Stomach smooth muscle (tissue), 2 donors: ENCODE measurements at regions not wholly inside any gene's neighbourhood (a gene's known extent, or its start where the extent isn't known, plus 50 kb on each side); places are given as distances from the start of the nearest gene placed in this dataset.

Experiments
- H3K27ac ChIP-seq: one replicate; pipeline ENCODE4 v1.7.0; 2013; ENCODE audit warnings: mild to moderate bottlenecking, low read length, inconsistent platforms
- H3K27me3 ChIP-seq, 2 donors: one replicate each; pipeline ENCODE4 v1.7.0; 2013; ENCODE audit warnings: low read length in 2 of 2; ENCODE audit not compliant: insufficient read depth in 2 of 2, control insufficient read depth in 1 of 2
- H3K36me3 ChIP-seq, 2 donors: one replicate each; pipeline ENCODE4 v1.7.0; 2013; ENCODE audit warnings: low read length in 2 of 2; ENCODE audit not compliant: control insufficient read depth in 2 of 2, insufficient read depth in 2 of 2
- H3K4me1 ChIP-seq: one replicate; pipeline ENCODE4 v1.7.0; 2013; ENCODE audit warnings: low read length; ENCODE audit not compliant: control insufficient read depth, insufficient read depth
- H3K4me3 ChIP-seq, 2 donors: one replicate each; pipeline ENCODE4 v1.7.0; 2013; ENCODE audit warnings: low read length in 2 of 2
- H3K9ac ChIP-seq, 2 donors: one replicate each; pipeline ENCODE4 v1.7.0; 2013; ENCODE audit warnings: low read length in 2 of 2, mild to moderate bottlenecking in 1 of 2
- H3K9me3 ChIP-seq, 2 donors: one replicate each; pipeline ENCODE4 v1.7.0; 2013; ENCODE audit warnings: low read length in 2 of 2; ENCODE audit not compliant: control insufficient read depth in 2 of 2
- donor health status: healthy.
- donor health status: Pancreatic carcinoma.

DNA sequence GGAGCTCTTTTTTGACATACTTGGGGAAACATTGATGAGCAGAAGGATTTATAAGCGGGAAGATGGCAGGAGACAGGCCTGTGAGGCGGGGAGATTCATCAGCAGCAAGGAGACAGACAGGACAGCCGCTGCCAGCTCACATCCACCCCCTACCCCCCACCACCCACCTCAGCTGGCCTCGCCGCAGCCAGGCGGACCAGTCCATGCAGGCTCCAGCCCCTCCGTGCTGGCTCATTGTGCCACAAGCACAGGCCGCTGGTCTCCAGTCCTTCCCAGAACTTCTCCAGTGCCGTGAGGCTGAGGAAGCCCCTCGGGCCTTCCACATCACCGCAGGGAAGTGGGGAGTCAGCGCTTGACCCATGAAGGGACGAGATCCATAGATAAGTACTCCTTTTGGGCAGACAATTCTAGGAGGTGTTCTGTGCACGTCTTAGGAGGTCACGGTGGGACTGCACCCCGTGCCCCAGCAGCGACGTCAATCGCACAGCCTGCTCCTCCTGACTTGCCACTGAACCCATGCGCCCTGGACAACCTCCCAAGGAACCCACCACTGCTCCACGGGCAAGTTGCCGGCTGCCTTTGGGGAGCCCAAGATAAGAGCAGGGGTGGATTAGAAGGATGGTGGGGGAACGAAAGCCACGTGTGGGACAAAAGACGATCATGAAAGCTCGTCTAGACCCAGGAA is 323.6 kb downstream of the C16orf95 start:
- Histone ChIP-seq H3K27me3 (peaks cover 28 to 31% of the 10 kb centered on the region in 2 donors), H3K36me3 (no peaks in the 10 kb centered on the region)

DNA sequence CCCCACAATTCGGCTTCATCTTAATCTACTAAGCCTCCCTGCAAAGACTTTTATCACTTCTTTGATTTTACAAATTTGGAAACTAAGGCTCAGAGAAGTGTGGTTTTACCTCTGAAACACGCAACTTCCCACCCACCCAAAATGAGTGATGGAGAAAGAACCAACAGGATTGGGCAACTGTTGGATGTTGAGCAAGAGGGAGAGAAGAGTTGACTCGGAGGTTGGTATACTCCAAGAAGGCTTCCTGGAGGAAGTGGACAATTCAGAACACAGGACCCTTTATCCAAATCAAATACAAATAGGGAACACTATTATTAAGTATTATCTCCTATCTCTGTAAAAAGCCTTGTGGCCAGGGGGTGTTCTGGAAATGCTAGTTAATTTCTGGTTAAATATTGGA is 323.0 kb downstream of the C16orf95 start:
- Histone ChIP-seq H3K9me3 (no peaks in the 10 kb centered on the region), H3K27ac (no peak overlapping the region), H3K9ac (no peak overlapping the region), H3K36me3 (no peaks in the 10 kb centered on the region), H3K27me3 (peaks cover 31% of the 10 kb centered on the region in 2 donors), H3K4me3 (no peak overlapping the region), H3K4me1 (no peaks in the 10 kb centered on the region)

More for the DNA sequence above, 323.6 kb downstream of the C16orf95 start:
- Histone ChIP-seq H3K27ac (no peak overlapping the region), H3K4me1 (peaks cover 6% of the 10 kb centered on the region), H3K9me3 (no peaks in the 10 kb centered on the region), H3K4me3 (no peak overlapping the region), H3K9ac (no peak overlapping the region)

DNA sequence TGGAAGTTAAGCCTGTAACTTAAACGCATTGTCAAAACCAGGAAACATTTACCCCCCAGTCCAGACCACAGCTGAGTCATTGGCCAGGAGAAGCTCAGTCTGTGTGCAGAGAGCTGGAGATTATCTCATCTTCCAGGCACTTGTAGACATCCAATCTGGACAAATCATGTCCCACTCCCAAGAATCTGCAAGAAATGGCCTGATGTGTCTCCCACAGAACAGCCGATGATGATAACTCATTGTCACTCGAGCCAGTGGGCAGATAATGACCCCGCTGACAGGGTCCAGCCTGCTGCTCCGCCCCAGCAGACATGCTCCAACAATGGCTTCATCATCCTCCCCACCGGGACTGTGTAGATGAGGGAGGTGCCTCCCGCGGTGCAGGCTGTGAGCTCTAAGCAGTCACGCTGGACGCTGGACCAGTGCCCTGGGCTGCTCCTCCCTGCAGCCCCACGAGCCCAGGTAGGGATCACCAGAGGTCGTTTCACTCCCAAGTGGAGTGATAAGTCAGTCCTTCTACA is 322.5 kb downstream of the C16orf95 start:
- H3K9me3 ChIP-seq, result no peaks in the 10 kb centered on the region
- H3K27me3 ChIP-seq, result peaks cover 29 to 31% of the 10 kb centered on the region in 2 donors
- H3K4me1 ChIP-seq, result no peaks in the 10 kb centered on the region
- H3K9ac ChIP-seq, result no peak overlapping the region
- no peak overlapping the region for H3K27ac ChIP-seq
- H3K4me3 ChIP-seq, result no peak overlapping the region
- no peaks in the 10 kb centered on the region for H3K36me3 ChIP-seq

DNA sequence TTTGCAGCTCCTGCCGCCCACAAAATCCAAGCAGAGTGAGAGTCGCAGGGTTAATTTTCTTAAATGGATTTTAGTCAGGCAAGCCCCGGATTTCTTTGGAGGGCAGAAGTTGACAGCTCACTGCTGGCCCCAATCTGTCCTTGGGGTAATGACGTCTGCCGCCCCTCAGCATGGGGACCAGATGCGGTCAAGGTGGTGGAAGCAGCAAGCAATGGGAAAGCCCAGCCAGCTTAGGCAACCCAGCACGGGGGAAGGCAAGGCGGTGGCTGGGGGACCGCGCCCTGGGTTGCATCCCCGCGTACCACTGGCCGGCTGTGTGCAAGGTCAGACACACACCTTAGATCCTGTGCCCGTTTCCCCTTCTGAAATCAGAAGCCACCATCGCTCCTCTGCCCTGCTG is 321.7 kb downstream of the C16orf95 start:
- no peak overlapping the region for H3K4me3 ChIP-seq
- H3K36me3 ChIP-seq, result no peaks in the 10 kb centered on the region
- H3K9me3 ChIP-seq, result peaks cover 0 to 5% of the 10 kb centered on the region in 2 donors
- no peaks in the 10 kb centered on the region for H3K4me1 ChIP-seq
- peaks cover 31% of the 10 kb centered on the region in 2 donors for H3K27me3 ChIP-seq
- no peak overlapping the region for H3K27ac ChIP-seq
- H3K9ac ChIP-seq, result no peak overlapping the region

DNA sequence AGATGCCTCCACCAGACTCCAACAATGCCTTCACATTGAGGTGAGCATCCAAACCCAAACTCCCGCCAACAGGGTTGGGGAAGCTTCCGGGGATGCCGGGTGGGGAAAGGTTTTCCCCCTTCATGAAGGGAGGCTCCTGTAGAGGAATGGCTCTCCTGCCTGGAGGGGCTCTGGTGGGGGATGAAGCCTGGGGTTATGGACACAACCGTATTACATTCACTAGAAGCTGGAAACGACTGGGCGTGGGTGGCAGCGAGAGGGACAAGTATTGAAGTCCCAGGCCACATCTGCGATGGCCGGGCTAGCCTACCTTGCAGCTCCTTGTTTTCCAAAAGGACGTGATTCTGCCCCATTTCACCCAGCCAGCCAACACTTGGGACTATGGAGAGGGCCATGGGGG is 321.1 kb downstream of the C16orf95 start:
- Histone ChIP-seq H3K27me3 (peaks cover 31% of the 10 kb centered on the region in 2 donors), H3K36me3 (no peaks in the 10 kb centered on the region), H3K27ac (no peak overlapping the region), H3K4me1 (no peaks in the 10 kb centered on the region), H3K9me3 (peaks cover 0 to 6% of the 10 kb centered on the region in 2 donors), H3K9ac (no peak overlapping the region), H3K4me3 (no peak overlapping the region)

DNA sequence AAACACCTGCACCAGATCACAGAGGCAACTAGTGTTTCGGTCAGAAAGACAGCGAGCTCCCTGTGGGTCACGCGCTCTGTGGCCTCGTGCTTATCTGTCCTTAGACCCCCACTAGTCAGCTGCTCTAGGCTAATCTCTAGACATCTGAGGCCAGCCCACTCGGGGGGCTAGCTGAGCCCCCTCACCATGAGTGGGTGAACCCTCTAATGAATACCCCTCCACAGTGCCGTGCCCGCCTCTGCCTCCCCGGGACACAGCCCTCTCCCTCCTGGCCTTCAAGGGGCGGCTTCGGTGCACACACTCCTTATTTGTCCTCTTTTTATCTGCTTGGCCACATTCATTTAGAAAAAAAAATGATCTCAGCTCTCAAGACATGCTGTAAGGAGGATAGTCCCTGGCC is 320.1 kb downstream of the C16orf95 start:
- Histone ChIP-seq H3K27ac (no peak overlapping the region), H3K9ac (no peak overlapping the region), H3K4me3 (no peak overlapping the region), H3K36me3 (no peaks in the 10 kb centered on the region), H3K4me1 (no peaks in the 10 kb centered on the region), H3K9me3 (peaks cover 0 to 6% of the 10 kb centered on the region in 2 donors), H3K27me3 (peaks cover 31% of the 10 kb centered on the region in 2 donors)

DNA sequence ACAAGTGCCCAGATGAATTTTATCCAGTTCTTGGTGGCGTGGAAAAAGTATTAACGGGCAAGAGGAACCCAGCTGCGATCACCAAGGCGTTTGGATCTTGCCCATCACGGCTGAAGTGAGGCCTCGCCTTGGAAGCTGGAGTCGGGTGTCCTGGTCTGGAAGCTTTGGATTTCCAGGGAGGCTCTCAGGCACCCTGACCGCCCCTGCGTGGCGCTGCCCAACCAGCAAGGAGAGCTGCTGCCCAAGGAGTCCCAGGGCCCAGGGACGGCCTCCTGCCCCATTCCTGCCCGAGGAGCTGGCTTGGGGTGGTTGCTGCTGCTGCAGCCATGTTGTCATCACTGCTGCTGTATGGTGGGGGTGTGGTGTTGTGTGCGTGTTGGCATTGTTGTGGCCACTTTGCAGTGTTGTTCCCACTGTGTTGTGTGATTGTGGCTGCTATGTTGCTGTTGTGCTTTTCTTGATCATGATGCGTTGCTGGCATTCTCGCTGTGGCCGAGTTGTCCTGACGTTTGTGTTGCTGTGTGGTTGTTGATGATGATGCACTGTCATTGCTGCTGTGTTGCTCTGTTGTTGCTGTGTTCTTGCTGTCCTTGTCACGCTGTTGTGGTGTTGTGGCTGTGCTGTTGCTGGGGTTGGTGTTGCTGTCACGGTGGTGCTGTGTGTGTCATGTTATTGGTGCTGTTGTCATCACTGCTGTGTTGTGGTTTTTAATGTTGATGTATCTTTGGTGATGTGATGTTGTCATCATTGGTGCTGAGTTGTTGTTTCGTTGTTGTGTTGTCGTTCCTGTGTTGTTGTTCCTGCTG is 318.8 kb downstream of the C16orf95 start:
- H3K4me1 ChIP-seq, result no peaks in the 10 kb centered on the region
- peaks cover 26 to 31% of the 10 kb centered on the region in 2 donors for H3K27me3 ChIP-seq

DNA sequence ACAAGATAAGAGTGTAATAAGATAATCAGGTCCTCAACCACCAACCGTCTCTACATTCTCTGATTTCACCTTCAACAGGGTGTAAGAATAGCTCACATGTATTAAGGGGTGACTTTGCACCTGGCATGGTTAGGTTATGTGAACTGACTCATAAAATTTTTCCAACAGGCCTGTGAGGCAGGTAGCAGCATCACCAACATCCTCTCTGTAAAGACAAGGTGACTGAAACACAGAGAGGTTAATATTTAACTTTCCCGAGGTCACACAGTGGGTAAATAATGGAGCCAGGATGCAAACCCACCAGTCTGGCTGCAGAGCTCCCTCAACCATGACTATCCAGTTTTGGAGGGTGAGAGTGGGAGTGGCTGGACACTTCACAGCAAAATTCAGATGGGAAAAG is 317.2 kb downstream of the C16orf95 start:
- Histone ChIP-seq H3K27me3 (peaks cover 17 to 18% of the 10 kb centered on the region in 2 donors), H3K27ac (no peak overlapping the region), H3K9me3 (peaks cover 0 to 6% of the 10 kb centered on the region in 2 donors), H3K36me3 (no peaks in the 10 kb centered on the region), H3K4me1 (no peaks in the 10 kb centered on the region), H3K9ac (no peak overlapping the region), H3K4me3 (no peak overlapping the region)

More for the DNA sequence above, 318.8 kb downstream of the C16orf95 start:
- Histone ChIP-seq H3K36me3 (no peaks in the 10 kb centered on the region), H3K27ac (no peak overlapping the region), H3K4me3 (no peak overlapping the region), H3K9me3 (peaks cover 0 to 6% of the 10 kb centered on the region in 2 donors), H3K9ac (no peak overlapping the region)

DNA sequence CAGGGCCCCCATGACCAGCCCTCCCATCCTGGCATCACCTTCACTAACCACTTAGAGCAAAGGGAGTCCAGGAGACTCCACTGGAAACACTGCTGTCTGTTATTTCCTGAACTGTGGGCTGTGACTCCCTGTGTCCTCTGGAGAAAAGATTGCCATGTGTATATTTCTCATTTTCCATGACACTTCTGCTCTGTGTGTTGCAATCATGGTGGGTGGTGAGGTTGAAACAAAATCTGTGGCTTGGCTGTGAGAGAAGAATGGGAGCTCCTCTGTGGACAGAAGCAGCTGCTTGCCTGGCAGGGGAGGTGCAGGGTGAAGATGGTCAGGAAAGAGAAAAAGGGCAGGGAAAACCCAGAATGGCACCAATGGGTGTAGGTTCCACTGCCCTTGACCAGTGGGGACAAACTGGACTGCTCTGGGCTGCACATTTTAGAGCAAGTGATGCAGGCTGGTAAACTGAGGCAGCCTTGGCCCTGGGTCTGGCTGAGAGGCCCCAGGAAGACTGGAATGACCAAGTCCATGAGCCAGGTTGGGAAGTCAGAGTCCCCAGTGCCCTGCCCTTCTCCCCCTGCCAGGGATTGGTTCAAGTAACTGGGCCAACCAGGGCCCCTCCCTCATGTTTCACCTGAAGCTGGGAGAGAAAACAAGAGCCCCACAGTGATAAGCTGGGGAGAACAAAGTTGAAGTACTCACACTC is 314.3 kb downstream of the C16orf95 start:
- H3K4me3 ChIP-seq, result no peak overlapping the region
- H3K27me3 ChIP-seq, result peaks cover 0 to 8% of the 10 kb centered on the region in 2 donors
- peaks cover 0 to 6% of the 10 kb centered on the region in 2 donors for H3K9me3 ChIP-seq
- H3K36me3 ChIP-seq, result no peaks in the 10 kb centered on the region
- no peaks in the 10 kb centered on the region for H3K4me1 ChIP-seq
- H3K27ac ChIP-seq, result no peak overlapping the region
- H3K9ac ChIP-seq, result no peak overlapping the region

DNA sequence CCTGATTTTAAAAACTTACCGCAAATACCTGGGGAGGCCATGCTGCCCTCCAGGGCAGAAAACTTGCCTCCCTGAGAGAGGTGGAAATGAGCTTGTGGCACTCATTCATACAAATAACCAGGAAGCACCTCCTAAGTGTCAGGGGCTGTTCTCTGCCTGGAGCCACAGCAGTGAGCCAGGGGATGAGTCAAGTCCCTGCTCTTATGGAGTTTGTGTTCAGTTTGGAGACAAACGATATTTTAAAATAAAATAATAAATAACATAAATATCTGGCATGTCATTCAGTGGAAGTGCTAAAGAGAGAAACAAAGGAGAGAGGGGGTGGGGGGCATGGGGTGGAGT is 313.8 kb downstream of the C16orf95 start:
- Histone ChIP-seq H3K4me1 (no peaks in the 10 kb centered on the region), H3K36me3 (no peaks in the 10 kb centered on the region), H3K27me3 (peaks cover 0 to 6% of the 10 kb centered on the region in 2 donors), H3K9me3 (peaks cover 0 to 9% of the 10 kb centered on the region in 2 donors), H3K9ac (no peak overlapping the region), H3K27ac (no peak overlapping the region), H3K4me3 (no peak overlapping the region)
